Peyer's patch (tissue), 4 donors: ENCODE measurements at regions not wholly inside any gene's neighbourhood (a gene's known extent, or its start where the extent isn't known, plus 50 kb on each side); places are given as distances from the start of the nearest gene placed in this dataset.

Source experiments
- CTCF ChIP-seq, 6 experiments: fragments of 450-650 bp in 4 of 6; fragments of 200-600 bp in 2 of 6; sonication (generic) in 1 of 6; IDR thresholded peaks; one replicate each; pipeline ENCODE4 v1.5.1; 2017 to 2019; ENCODE audit warnings: antibody characterized with exemption in 6 of 6, mild to moderate bottlenecking in 3 of 6, moderate library complexity in 1 of 6
- POLR2A ChIP-seq, 2 donors: fragments of 450-650 bp; IDR thresholded peaks; one replicate each; pipeline ENCODE4 v1.5.1; 2017; ENCODE audit warnings: antibody characterized with exemption in 2 of 2, mild to moderate bottlenecking in 2 of 2, moderate library complexity in 2 of 2

GRCh38 chr4:144449611-144450010, 196.3 kb upstream of the HHIP start:
- TF ChIP-seq POLR2A (IDR thresholded peaks at IDR 0.05): no peak
- TF ChIP-seq CTCF (IDR thresholded peaks at IDR 0.05): no peak
